Stimulated activated CD4-positive, alpha-beta T cell treated with anti-CD3 and anti-CD28 coated beads, Interleukin-4, amount 100 ng/mL, for 24 hours (primary cell): ENCODE measurements at regions not wholly inside any gene's neighbourhood (a gene's known extent, or its start where the extent isn't known, plus 50 kb on each side); places are given as distances from the start of the nearest gene placed in this dataset.
"Not testable (repeated sequence)": the region's sequence is repeated elsewhere in the genome, so short reads cannot be mapped to it uniquely, and the experiment has no call there.

Experiments used
- DNase-seq: peaks from one replicate; pipeline ENCODE4 v3.0.0-alpha.2; 2020

DNA sequence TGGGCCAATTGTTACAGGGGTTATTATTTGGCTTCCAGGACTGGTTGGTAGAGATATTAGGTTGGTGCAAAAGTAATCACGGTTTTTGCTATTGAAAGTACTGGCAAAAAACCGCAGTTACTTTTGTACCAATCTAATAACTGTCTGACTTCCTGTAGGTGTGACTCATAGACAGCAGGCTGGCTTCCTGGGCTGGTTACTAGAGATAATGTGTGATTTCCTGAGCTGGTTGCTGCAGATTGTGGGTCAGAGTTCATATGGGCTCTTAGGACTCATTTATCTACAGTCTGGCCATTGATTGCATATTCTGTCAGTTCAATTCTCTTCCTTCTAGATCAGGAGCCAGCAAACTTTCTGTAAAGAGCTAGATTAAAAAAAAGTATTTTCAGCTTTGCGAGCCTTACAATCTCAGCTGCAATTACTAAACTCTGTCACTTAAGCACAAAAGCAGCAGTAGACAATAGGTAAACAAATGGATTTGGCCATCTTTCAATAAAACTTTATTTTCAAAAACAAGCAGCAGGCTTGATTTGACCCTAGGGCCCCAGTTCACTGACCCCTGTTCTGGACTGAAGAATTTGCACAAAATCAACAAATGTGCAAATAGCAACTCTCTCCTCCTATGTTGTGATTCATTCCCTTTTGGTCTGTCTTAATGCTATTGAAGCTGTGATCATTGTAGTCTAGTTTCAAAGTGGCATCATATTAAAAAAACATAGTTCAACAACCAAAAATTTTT is 50.8 kb upstream of the BOD1L1 start:
- no peak for DNase-seq

- no peak for DNase-seq
Measured at GRCh38 chr4:13681570-13681969, 54.0 kb upstream of the BOD1L1 start.

DNA sequence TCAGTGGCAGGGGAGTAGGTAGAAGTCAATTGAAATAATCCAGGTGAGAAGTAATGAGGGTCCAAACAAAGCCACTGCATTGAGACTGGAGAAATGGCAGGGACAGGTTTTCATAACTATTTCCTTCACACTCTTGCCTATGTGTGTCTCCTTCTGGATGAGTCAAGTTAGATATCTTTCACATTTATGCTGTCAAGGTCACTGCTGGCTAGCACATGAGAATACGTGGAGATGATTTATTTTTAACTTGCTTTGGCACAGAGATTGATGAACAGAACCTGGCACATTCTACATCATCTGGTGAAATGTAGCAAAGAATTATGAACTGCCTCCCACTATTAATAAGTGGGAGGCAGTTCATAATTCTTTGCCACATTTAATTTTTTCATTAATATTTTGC is 66.7 kb upstream of the BOD1L1 start:
- DNase-seq: no peak

- no peak for DNase-seq
Measured at GRCh38 chr4:13698296-13698695, 70.8 kb upstream of the BOD1L1 start.

- DNase-seq: no peak
Measured at GRCh38 chr4:13700021-13700857, 72.7 kb upstream of the BOD1L1 start.

GRCh38 chr4:13700858-13701140 is 73.3 kb upstream of the BOD1L1 start:
- DNase-seq: not testable (repeated sequence)

- no peak for DNase-seq
Measured at GRCh38 chr4:13701937-13702446, 74.5 kb upstream of the BOD1L1 start.

- DNase-seq: no peak
Measured at GRCh38 chr4:13703096-13703495, 75.6 kb upstream of the BOD1L1 start.

- DNase-seq: no peak
Measured at GRCh38 chr4:13704035-13704434, 76.5 kb upstream of the BOD1L1 start.

- no peak for DNase-seq
Measured at GRCh38 chr4:13704761-13705160, 77.2 kb upstream of the BOD1L1 start.

DNA sequence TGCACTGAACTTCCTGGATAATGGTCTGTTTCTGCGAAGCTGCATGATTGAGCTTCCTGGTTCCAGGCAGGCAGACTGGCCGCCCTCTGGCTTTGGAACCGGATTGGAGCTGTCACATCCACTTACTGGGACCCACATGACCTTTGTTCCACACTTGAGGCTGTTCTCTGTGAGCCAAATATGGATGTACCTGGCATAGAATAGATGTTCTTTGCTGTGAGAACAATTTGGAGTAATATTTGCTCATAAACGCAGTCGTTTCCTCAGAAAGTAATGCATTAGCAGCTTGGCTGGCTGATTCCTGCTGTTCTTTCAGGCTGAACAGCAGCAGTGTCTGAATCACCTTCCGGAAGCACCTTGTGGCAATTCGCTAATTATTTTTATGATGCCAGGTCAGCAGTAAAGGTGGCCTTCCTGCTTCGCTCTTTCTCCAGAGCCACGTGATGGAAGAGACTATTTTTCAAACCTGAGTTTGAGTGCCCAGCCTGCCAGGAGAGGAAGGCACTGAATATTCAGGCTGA is 78.1 kb upstream of the BOD1L1 start:
- no peak for DNase-seq

- no peak for DNase-seq
Measured at GRCh38 chr4:13706120-13706519, 78.6 kb upstream of the BOD1L1 start.

GRCh38 chr4:13706716-13707115 is 79.2 kb upstream of the BOD1L1 start:
- DNase-seq: no peak

- DNase-seq: no peak
Measured at GRCh38 chr4:13710246-13710885, 82.8 kb upstream of the BOD1L1 start.

DNA sequence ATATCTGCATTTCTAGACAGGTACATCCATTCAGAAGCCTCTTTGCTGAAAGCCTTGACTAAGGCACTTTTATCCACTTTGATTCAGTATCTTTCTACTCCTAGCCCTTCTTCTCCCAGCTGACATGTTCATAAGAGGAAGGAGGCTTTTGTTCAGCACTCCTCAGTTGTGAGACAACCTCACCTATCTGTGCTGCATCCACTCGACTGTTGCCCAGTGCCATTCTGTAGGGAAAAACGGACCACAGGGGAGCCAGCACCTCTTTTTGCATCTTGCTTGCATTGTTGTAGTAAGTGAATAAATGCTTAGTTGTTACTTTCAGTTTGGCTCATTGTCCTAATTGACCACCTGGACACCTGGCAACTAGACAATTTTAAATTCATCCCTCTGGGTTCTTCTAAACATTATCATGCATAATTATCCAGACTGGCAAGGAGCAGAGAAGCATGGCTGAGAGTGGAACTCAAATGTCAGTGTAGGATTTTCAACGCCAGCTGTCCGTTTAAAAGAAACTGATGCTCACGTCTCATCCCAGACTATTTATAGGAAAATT is 83.8 kb upstream of the BOD1L1 start:
- DNase-seq: no peak

GRCh38 chr4:13721894-13722293 is 94.4 kb upstream of the BOD1L1 start:
- DNase-seq: no peak

GRCh38 chr4:13722649-13723048 is 95.1 kb upstream of the BOD1L1 start:
- no peak for DNase-seq

- DNase-seq: no peak
Measured at GRCh38 chr4:13728761-13729160, 101.2 kb upstream of the BOD1L1 start.

DNA sequence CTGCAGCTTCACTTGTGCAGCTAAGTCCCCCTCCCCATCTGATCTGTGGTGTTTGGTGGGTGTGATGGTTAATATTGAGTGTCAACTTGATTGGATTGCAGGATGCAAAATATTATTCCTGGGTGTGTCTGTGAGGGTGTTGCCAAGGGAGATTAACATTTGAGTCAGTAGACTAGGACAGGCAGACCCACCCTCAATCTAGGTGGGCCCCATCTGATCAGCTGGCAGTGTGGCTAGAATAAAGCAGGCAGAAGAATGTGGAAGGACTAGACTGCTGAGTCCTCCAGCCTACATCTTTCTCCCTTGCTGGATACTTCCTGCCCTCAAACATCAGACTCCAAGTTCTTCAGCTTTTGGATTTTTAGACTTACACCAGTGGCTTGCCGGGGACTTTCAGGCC is 103.5 kb upstream of the BOD1L1 start:
- no peak for DNase-seq

DNA sequence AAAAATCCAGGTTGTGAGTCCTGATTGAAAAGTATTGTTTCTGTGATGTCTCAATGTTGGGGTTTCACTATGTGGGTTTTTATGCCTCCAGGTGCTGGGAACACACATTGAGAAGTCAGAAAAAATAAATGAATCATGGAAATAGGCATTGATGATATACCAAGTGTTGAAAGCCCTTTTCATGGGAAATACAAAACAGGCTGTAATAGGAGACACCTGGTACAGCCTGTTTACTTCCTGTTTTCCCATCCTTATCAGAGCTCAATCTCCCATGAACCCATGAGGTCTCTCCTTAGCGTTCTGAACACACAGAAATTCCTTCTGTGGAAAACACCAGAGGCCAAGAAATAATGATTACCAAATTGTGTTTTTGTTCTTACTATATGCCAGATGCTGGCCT is 106.3 kb upstream of the BOD1L1 start:
- no peak for DNase-seq

GRCh38 chr4:13750594-13750993 is 123.1 kb upstream of the BOD1L1 start:
- DNase-seq: no peak

- DNase-seq: not testable (repeated sequence)
Measured at GRCh38 chr4:13761581-13761980, 134.1 kb upstream of the BOD1L1 start.

GRCh38 chr4:13762130-13762529 is 134.6 kb upstream of the BOD1L1 start:
- no peak for DNase-seq
